ENCODE measurements at regions not wholly inside any gene's neighbourhood (a gene's known extent, or its start where the extent isn't known, plus 50 kb on each side); places are given as distances from the start of the nearest gene placed in this dataset.

- Histone ChIP-seq H3K9ac (ENCODE audit: low read length in 2 of 2) (no peak overlapping the region), H3K27me3 (ENCODE audit: control insufficient read depth in 1 of 2, insufficient read depth in 2 of 2, low read length in 2 of 2) (peaks cover 0 to 1% of the 10 kb centered on the region in 2 donors), H3K36me3 (ENCODE audit: control insufficient read depth in 2 of 2, insufficient read depth in 2 of 2, low read length in 2 of 2) (no peaks in the 10 kb centered on the region), H3K4me1 (ENCODE audit: control insufficient read depth, insufficient read depth, low read length) (no peaks in the 10 kb centered on the region), H3K9me3 (ENCODE audit: control insufficient read depth in 2 of 2, low read length in 2 of 2) (no peaks in the 10 kb centered on the region), H3K27ac (ENCODE audit: low read length) (no peak overlapping the region), H3K4me3 (ENCODE audit: low read length in 2 of 2) (no peak overlapping the region)
Measured at GRCh38 chr6:137353346-137353745, 134.2 kb upstream of the IFNGR1 start.

GRCh38 chr6:137352859-137353258 lies 133.7 kb upstream of the IFNGR1 start:
- H3K36me3 ChIP-seq (ENCODE audit: control insufficient read depth in 2 of 2, insufficient read depth in 2 of 2, low read length in 2 of 2): no peaks in the 10 kb centered on the region
- H3K4me1 ChIP-seq (ENCODE audit: control insufficient read depth, insufficient read depth, low read length): no peaks in the 10 kb centered on the region
- H3K27ac ChIP-seq (ENCODE audit: low read length): no peak overlapping the region
- H3K27me3 ChIP-seq (ENCODE audit: control insufficient read depth in 1 of 2, insufficient read depth in 2 of 2, low read length in 2 of 2): no peaks in the 10 kb centered on the region
- no peaks in the 10 kb centered on the region for H3K9me3 ChIP-seq (ENCODE audit: control insufficient read depth in 2 of 2, low read length in 2 of 2)
- no peak overlapping the region for H3K9ac ChIP-seq (ENCODE audit: low read length in 2 of 2)
- H3K4me3 ChIP-seq (ENCODE audit: low read length in 2 of 2): no peak overlapping the region

- no peak overlapping the region for H3K4me3 ChIP-seq (ENCODE audit: low read length in 2 of 2)
- H3K36me3 ChIP-seq (ENCODE audit: control insufficient read depth in 2 of 2, insufficient read depth in 2 of 2, low read length in 2 of 2): no peaks in the 10 kb centered on the region
- no peaks in the 10 kb centered on the region for H3K9me3 ChIP-seq (ENCODE audit: control insufficient read depth in 2 of 2, low read length in 2 of 2)
- no peaks in the 10 kb centered on the region for H3K27me3 ChIP-seq (ENCODE audit: control insufficient read depth in 1 of 2, insufficient read depth in 2 of 2, low read length in 2 of 2)
- no peak overlapping the region for H3K9ac ChIP-seq (ENCODE audit: low read length in 2 of 2)
- no peaks in the 10 kb centered on the region for H3K4me1 ChIP-seq (ENCODE audit: control insufficient read depth, insufficient read depth, low read length)
- no peak overlapping the region for H3K27ac ChIP-seq (ENCODE audit: low read length)
Measured at GRCh38 chr6:137351890-137352289, 132.7 kb upstream of the IFNGR1 start.

GRCh38 chr6:137350857-137351256 lies 131.7 kb upstream of the IFNGR1 start:
- H3K27ac ChIP-seq (ENCODE audit: low read length): no peak overlapping the region

GRCh38 chr6:137349856-137350830 lies 131.0 kb upstream of the IFNGR1 start:
- Histone ChIP-seq H3K4me1 (ENCODE audit: control insufficient read depth, insufficient read depth, low read length) (no peaks in the 10 kb centered on the region), H3K36me3 (ENCODE audit: control insufficient read depth in 2 of 2, insufficient read depth in 2 of 2, low read length in 2 of 2) (no peaks in the 10 kb centered on the region), H3K4me3 (ENCODE audit: low read length in 2 of 2) (peak overlapping the region; percentile 17 to 27), H3K9me3 (ENCODE audit: control insufficient read depth in 2 of 2, low read length in 2 of 2) (no peaks in the 10 kb centered on the region), H3K27ac (ENCODE audit: low read length) (no peak overlapping the region), H3K27me3 (ENCODE audit: control insufficient read depth in 1 of 2, insufficient read depth in 2 of 2, low read length in 2 of 2) (no peaks in the 10 kb centered on the region), H3K9ac (ENCODE audit: low read length in 2 of 2) (no peak overlapping the region)

More at GRCh38 chr6:137350857-137351256, 131.7 kb upstream of the IFNGR1 start:
- Histone ChIP-seq H3K27me3 (ENCODE audit: control insufficient read depth in 1 of 2, insufficient read depth in 2 of 2, low read length in 2 of 2) (no peaks in the 10 kb centered on the region), H3K4me1 (ENCODE audit: control insufficient read depth, insufficient read depth, low read length) (no peaks in the 10 kb centered on the region), H3K36me3 (ENCODE audit: control insufficient read depth in 2 of 2, insufficient read depth in 2 of 2, low read length in 2 of 2) (no peaks in the 10 kb centered on the region), H3K9me3 (ENCODE audit: control insufficient read depth in 2 of 2, low read length in 2 of 2) (no peaks in the 10 kb centered on the region), H3K4me3 (ENCODE audit: low read length in 2 of 2) (no peak overlapping the region), H3K9ac (ENCODE audit: low read length in 2 of 2) (no peak overlapping the region)

- Histone ChIP-seq H3K9me3 (ENCODE audit: control insufficient read depth in 2 of 2, low read length in 2 of 2) (no peaks in the 10 kb centered on the region), H3K27ac (ENCODE audit: low read length) (no peak overlapping the region), H3K36me3 (ENCODE audit: control insufficient read depth in 2 of 2, insufficient read depth in 2 of 2, low read length in 2 of 2) (no peaks in the 10 kb centered on the region), H3K4me1 (ENCODE audit: control insufficient read depth, insufficient read depth, low read length) (no peaks in the 10 kb centered on the region), H3K4me3 (ENCODE audit: low read length in 2 of 2) (no peak overlapping the region), H3K27me3 (ENCODE audit: control insufficient read depth in 1 of 2, insufficient read depth in 2 of 2, low read length in 2 of 2) (no peaks in the 10 kb centered on the region), H3K9ac (ENCODE audit: low read length in 2 of 2) (no peak overlapping the region)
Measured at GRCh38 chr6:137348777-137349176, 129.6 kb upstream of the IFNGR1 start.

GRCh38 chr6:137343241-137343640 lies 124.1 kb upstream of the IFNGR1 start:
- H3K27ac ChIP-seq (ENCODE audit: low read length): no peak overlapping the region
- H3K4me3 ChIP-seq (ENCODE audit: low read length in 2 of 2): no peak overlapping the region
- H3K9me3 ChIP-seq (ENCODE audit: control insufficient read depth in 2 of 2, low read length in 2 of 2): no peaks in the 10 kb centered on the region
- peaks cover 0 to 4% of the 10 kb centered on the region in 2 donors for H3K27me3 ChIP-seq (ENCODE audit: control insufficient read depth in 1 of 2, insufficient read depth in 2 of 2, low read length in 2 of 2)
- no peaks in the 10 kb centered on the region for H3K4me1 ChIP-seq (ENCODE audit: control insufficient read depth, insufficient read depth, low read length)
- no peaks in the 10 kb centered on the region for H3K36me3 ChIP-seq (ENCODE audit: control insufficient read depth in 2 of 2, insufficient read depth in 2 of 2, low read length in 2 of 2)
- no peak overlapping the region for H3K9ac ChIP-seq (ENCODE audit: low read length in 2 of 2)

- H3K27me3 ChIP-seq (ENCODE audit: control insufficient read depth in 1 of 2, insufficient read depth in 2 of 2, low read length in 2 of 2): peaks cover 0 to 4% of the 10 kb centered on the region in 2 donors
- no peak overlapping the region for H3K9ac ChIP-seq (ENCODE audit: low read length in 2 of 2)
- H3K9me3 ChIP-seq (ENCODE audit: control insufficient read depth in 2 of 2, low read length in 2 of 2): no peaks in the 10 kb centered on the region
- peak overlapping the region; percentile 41 to 58 for H3K4me3 ChIP-seq (ENCODE audit: low read length in 2 of 2)
- H3K4me1 ChIP-seq (ENCODE audit: control insufficient read depth, insufficient read depth, low read length): no peaks in the 10 kb centered on the region
- H3K27ac ChIP-seq (ENCODE audit: low read length): no peak overlapping the region
- H3K36me3 ChIP-seq (ENCODE audit: control insufficient read depth in 2 of 2, insufficient read depth in 2 of 2, low read length in 2 of 2): no peaks in the 10 kb centered on the region
Measured at GRCh38 chr6:137342607-137343190, 123.5 kb upstream of the IFNGR1 start.

- H3K4me3 ChIP-seq (ENCODE audit: low read length in 2 of 2): no peak overlapping the region
- H3K9me3 ChIP-seq (ENCODE audit: control insufficient read depth in 2 of 2, low read length in 2 of 2): no peaks in the 10 kb centered on the region
- H3K27me3 ChIP-seq (ENCODE audit: control insufficient read depth in 1 of 2, insufficient read depth in 2 of 2, low read length in 2 of 2): peaks cover 0 to 4% of the 10 kb centered on the region in 2 donors
- no peaks in the 10 kb centered on the region for H3K4me1 ChIP-seq (ENCODE audit: control insufficient read depth, insufficient read depth, low read length)
- H3K9ac ChIP-seq (ENCODE audit: low read length in 2 of 2): no peak overlapping the region
- H3K27ac ChIP-seq (ENCODE audit: low read length): no peak overlapping the region
- H3K36me3 ChIP-seq (ENCODE audit: control insufficient read depth in 2 of 2, insufficient read depth in 2 of 2, low read length in 2 of 2): no peaks in the 10 kb centered on the region
Measured at GRCh38 chr6:137341681-137342195, 122.6 kb upstream of the IFNGR1 start.

- H3K27me3 ChIP-seq (ENCODE audit: control insufficient read depth in 1 of 2, insufficient read depth in 2 of 2, low read length in 2 of 2): peaks cover 0 to 4% of the 10 kb centered on the region in 2 donors
- H3K9me3 ChIP-seq (ENCODE audit: control insufficient read depth in 2 of 2, low read length in 2 of 2): no peaks in the 10 kb centered on the region
- no peak overlapping the region for H3K27ac ChIP-seq (ENCODE audit: low read length)
- H3K9ac ChIP-seq (ENCODE audit: low read length in 2 of 2): no peak overlapping the region
- H3K4me1 ChIP-seq (ENCODE audit: control insufficient read depth, insufficient read depth, low read length): no peaks in the 10 kb centered on the region
- H3K4me3 ChIP-seq (ENCODE audit: low read length in 2 of 2): no peak overlapping the region
- no peaks in the 10 kb centered on the region for H3K36me3 ChIP-seq (ENCODE audit: control insufficient read depth in 2 of 2, insufficient read depth in 2 of 2, low read length in 2 of 2)
Measured at GRCh38 chr6:137339929-137340559, 120.9 kb upstream of the IFNGR1 start.
